H1 (cell line): ENCODE measurements at regions not wholly inside any gene's neighbourhood (a gene's known extent, or its start where the extent isn't known, plus 50 kb on each side); places are given as distances from the start of the nearest gene placed in this dataset.

Source experiments
- CTCF ChIA-PET: fragments of 300-600 bp; sonication (Branson Sonifier 250); formaldehyde crosslinking; loops from one replicate; lab custom pipeline; 2021; ENCODE audit not compliant: partially characterized antibody; lab: Charles Lee
- POLR2A ChIA-PET: fragments of 300-600 bp; sonication (Branson Sonifier 250); formaldehyde crosslinking; loops from one replicate; lab custom pipeline; 2021; ENCODE audit warnings: inconsistent platforms; ENCODE audit not compliant: partially characterized antibody; lab: Charles Lee
- DNase-seq, 2 experiments: peaks; one replicate each; pipeline versions ENCODE4 v3.0.0 to v3.0.0-alpha.2; 2010 to 2022; ENCODE audit warnings: low spot score in 2 of 2, low read depth in 1 of 2, mixed read lengths in 1 of 2
- FAIRE-seq: peaks from 2 replicates; lab custom pipeline; 2011; peaks lifted over from hg19 to GRCh38; lab: Jason Lieb, UNC
- H2AFZ ChIP-seq: 2 replicates; pipeline ENCODE4 v1.8.1; 2012; ENCODE audit warnings: low read length, inconsistent platforms
- H2AK5ac ChIP-seq: 2 replicates; pipeline ENCODE4 v1.6.1; 2013; ENCODE audit warnings: low read depth, low read length
- H2BK120ac ChIP-seq: replicated peaks from 2 replicates; pipeline ENCODE3; 2013; ENCODE audit warnings: low read depth, low read length, inconsistent platforms
- H2BK12ac ChIP-seq: 2 replicates; pipeline ENCODE4 v1.6.1; 2013; ENCODE audit warnings: low read depth, low read length
- H2BK15ac ChIP-seq: 2 replicates; pipeline ENCODE4 v1.6.1; 2013; ENCODE audit warnings: low read length
- H2BK20ac ChIP-seq: 2 replicates; pipeline ENCODE4 v1.6.1; 2013; ENCODE audit warnings: low read length
- H2BK5ac ChIP-seq: 2 replicates; pipeline ENCODE4 v1.6.1; 2013; ENCODE audit warnings: low read depth, low read length
- H3K14ac ChIP-seq: 2 replicates; pipeline ENCODE4 v1.6.1; 2013; ENCODE audit warnings: inconsistent platforms; ENCODE audit not compliant: insufficient read length
- H3K18ac ChIP-seq: 2 replicates; pipeline ENCODE4 v1.6.1; 2013; ENCODE audit warnings: low read length; ENCODE audit errors: extremely low read depth
- H3K23ac ChIP-seq: 2 replicates; pipeline ENCODE4 v1.6.1; 2013; ENCODE audit warnings: inconsistent platforms; ENCODE audit not compliant: insufficient read length
- H3K23me2 ChIP-seq: 2 replicates; pipeline ENCODE4 v1.6.1; 2013; ENCODE audit warnings: low read depth, low read length
- H3K27ac ChIP-seq: 2 replicates; pipeline ENCODE4 v1.6.1; 2011; ENCODE audit warnings: low read depth, low read length, inconsistent platforms
- H3K27me3 ChIP-seq, 4 experiments: replicated peaks in 1 of 4; 1 replicate in 1 of 4; 2 replicates in 3 of 4; pipeline versions ENCODE4 v1.6.1 to v1.8.1; 2011 to 2013; ENCODE audit warnings: low read length in 3 of 4, mild to moderate bottlenecking in 3 of 4, inconsistent platforms in 2 of 4, mixed read lengths in 2 of 4, moderate library complexity in 1 of 4; ENCODE audit not compliant: control insufficient read depth in 3 of 4, insufficient read depth in 3 of 4; ENCODE audit errors: extremely low read depth in 1 of 4
- H3K36me3 ChIP-seq, 4 experiments: 2 replicates each; pipeline versions ENCODE4 v1.6.1 to v1.8.1; 2011 to 2013; ENCODE audit warnings: mild to moderate bottlenecking in 4 of 4, low read length in 3 of 4, moderate library complexity in 2 of 4, control low read depth in 1 of 4, inconsistent platforms in 1 of 4; ENCODE audit not compliant: insufficient read depth in 4 of 4, control insufficient read depth in 2 of 4
- H3K4ac ChIP-seq: replicated peaks from 2 replicates; pipeline ENCODE3; 2013; ENCODE audit warnings: low read length, low read depth, mixed read lengths, inconsistent platforms; ENCODE audit not compliant: insufficient read length
- H3K4me1 ChIP-seq, 4 experiments: replicated peaks in 1 of 4; 1 replicate in 1 of 4; 2 replicates in 3 of 4; pipeline versions ENCODE4 v1.6.1 to v1.8.1; 2011 to 2013; ENCODE audit warnings: low read length in 3 of 4, inconsistent platforms in 2 of 4, mixed read lengths in 1 of 4; ENCODE audit not compliant: insufficient read depth in 4 of 4, control insufficient read depth in 3 of 4
- H3K4me2 ChIP-seq, 2 experiments: 2 replicates each; pipeline versions ENCODE4 v1.6.1 to v1.8.1; 2011 to 2013; ENCODE audit warnings: low read depth in 2 of 2, low read length in 2 of 2, control low read depth in 1 of 2, inconsistent platforms in 1 of 2, mild to moderate bottlenecking in 1 of 2; ENCODE audit not compliant: insufficient read depth in 1 of 2
- H3K4me3 ChIP-seq, 4 experiments: fragments of 200-600, 300-600 bp in 1 of 4; sonication (generic), shearing (Covaris generic), sonication (Bioruptor Twin) in 1 of 4; 2 replicates each; pipeline versions ENCODE4 v1.5.1 to v1.8.1; 2011 to 2016; ENCODE audit warnings: low read length in 4 of 4, low read depth in 3 of 4, control low read depth in 2 of 4, inconsistent platforms in 2 of 4, mild to moderate bottlenecking in 2 of 4, mixed read lengths in 1 of 4, moderate library complexity in 1 of 4; ENCODE audit not compliant: insufficient read depth in 2 of 4; ENCODE audit errors: extremely low read depth in 1 of 4
- H3K56ac ChIP-seq: replicated peaks from 2 replicates; pipeline ENCODE3; 2013; ENCODE audit warnings: low read depth, mild to moderate bottlenecking, mixed read lengths, low read length, inconsistent platforms; ENCODE audit not compliant: insufficient read length
- H3K79me1 ChIP-seq: 2 replicates; pipeline ENCODE4 v1.6.1; 2013; ENCODE audit warnings: low read depth, low read length, control low read depth
- H3K79me2 ChIP-seq, 2 experiments: 2 replicates each; pipeline versions ENCODE4 v1.6.1 to v1.8.1; 2012 to 2013; ENCODE audit warnings: low read length in 2 of 2, mild to moderate bottlenecking in 2 of 2, inconsistent platforms in 1 of 2; ENCODE audit not compliant: insufficient read depth in 2 of 2, control insufficient read depth in 1 of 2
- H3K9ac ChIP-seq, 4 experiments: replicated peaks in 1 of 4; 1 replicate in 1 of 4; 2 replicates in 3 of 4; pipeline versions ENCODE4 v1.6.1 to v1.8.1; 2011 to 2013; ENCODE audit warnings: low read depth in 3 of 4, low read length in 3 of 4, control low read depth in 2 of 4, mild to moderate bottlenecking in 2 of 4, moderate library complexity in 2 of 4, inconsistent platforms in 1 of 4; ENCODE audit errors: extremely low read depth in 1 of 4
- H3K9me3 ChIP-seq, 2 experiments: 2 replicates each; pipeline versions ENCODE4 v1.6.1 to v1.8.1; 2012 to 2013; ENCODE audit warnings: mild to moderate bottlenecking in 2 of 2, moderate library complexity in 2 of 2, control low read depth in 1 of 2, inconsistent platforms in 1 of 2, low read depth in 1 of 2, low read length in 1 of 2, mixed read lengths in 1 of 2; ENCODE audit not compliant: insufficient read depth in 2 of 2
- H4K20me1 ChIP-seq, 2 experiments: replicated peaks in 1 of 2; 2 replicates each; pipeline versions ENCODE3 to v1.8.1; 2011 to 2013; ENCODE audit warnings: inconsistent platforms in 2 of 2, low read length in 2 of 2, mild to moderate bottlenecking in 1 of 2; ENCODE audit not compliant: insufficient read depth in 2 of 2, control insufficient read depth in 1 of 2
- H4K5ac ChIP-seq: 2 replicates; pipeline ENCODE4 v1.6.1; 2013; ENCODE audit warnings: low read length, low read depth, mixed read lengths, inconsistent platforms; ENCODE audit not compliant: insufficient read length
- H4K8ac ChIP-seq: 2 replicates; pipeline ENCODE4 v1.8.0; 2013; ENCODE audit warnings: mild to moderate bottlenecking, moderate library complexity, low read length, inconsistent platforms; ENCODE audit not compliant: insufficient read depth; ENCODE audit errors: extremely low read depth
- H4K91ac ChIP-seq: replicated peaks from 2 replicates; pipeline ENCODE3; 2013; ENCODE audit warnings: low read length, mixed read lengths, inconsistent platforms; ENCODE audit not compliant: insufficient read length
- CHD1 ChIP-seq: IDR thresholded peaks from 2 replicates; pipeline ENCODE4 v1.6.1; 2012; ENCODE audit warnings: low read depth, low read length, improper control_type of control experiment
- CHD2 ChIP-seq: IDR thresholded peaks from 2 replicates; pipeline ENCODE4 v1.6.1; 2012; ENCODE audit warnings: low read length, improper control_type of control experiment
- CREB1 ChIP-seq: IDR thresholded peaks from 2 replicates; pipeline ENCODE4 v1.6.1; 2012; ENCODE audit warnings: inconsistent platforms
- HDAC2 ChIP-seq, 2 experiments: fragments of 300-600 bp in 1 of 2; sonication (generic) in 1 of 2; IDR thresholded peaks; 2 replicates each; pipeline ENCODE4 v1.6.1; 2011 to 2012; ENCODE audit warnings: low read depth in 2 of 2, low read length in 2 of 2, mild to moderate bottlenecking in 2 of 2, moderate library complexity in 2 of 2, borderline replicate concordance in 1 of 2, inconsistent platforms in 1 of 2
- HDAC6 ChIP-seq: IDR thresholded peaks from one replicate; pipeline ENCODE4 v1.7.1; 2012; ENCODE audit warnings: low read depth, mild to moderate bottlenecking, inconsistent platforms, low read length, moderate library complexity
- NANOG ChIP-seq: IDR thresholded peaks from 2 replicates; pipeline ENCODE4 v1.6.1; 2011; ENCODE audit warnings: low read length, low read depth, mild to moderate bottlenecking, inconsistent platforms; ENCODE audit not compliant: insufficient read depth, poor library complexity, severe bottlenecking
- PHF8 ChIP-seq: fragments of 200-600 bp; sonication (generic); conservative IDR thresholded peaks from 2 replicates; pipeline ENCODE4 v1.7.1; 2012; ENCODE audit warnings: low read depth, mild to moderate bottlenecking, inconsistent platforms, low read length, moderate library complexity
- POLR2A ChIP-seq, 2 experiments: IDR thresholded peaks; 1 replicate in 1 of 2; 2 replicates in 1 of 2; pipeline ENCODE4 v1.6.1; 2011; ENCODE audit warnings: low read depth in 2 of 2, low read length in 2 of 2, mild to moderate bottlenecking in 2 of 2; ENCODE audit errors: control extremely low read depth in 1 of 2
- RFX5 ChIP-seq: IDR thresholded peaks from 2 replicates; pipeline ENCODE4 v1.6.1; 2011; ENCODE audit warnings: low read depth, low read length, improper control_type of control experiment, borderline replicate concordance
- SP1 ChIP-seq: IDR thresholded peaks from 2 replicates; pipeline ENCODE4 v1.6.1; 2011; ENCODE audit warnings: low read depth, low read length
- SP2 ChIP-seq: IDR thresholded peaks from 2 replicates; pipeline ENCODE4 v1.6.1; 2012; ENCODE audit warnings: mild to moderate bottlenecking, low read length, inconsistent platforms
- TAF1 ChIP-seq: IDR thresholded peaks from 2 replicates; pipeline ENCODE4 v1.6.1; 2011; ENCODE audit warnings: mild to moderate bottlenecking, low read depth, low read length
- WGBS, 2 experiments: shearing (Covaris generic) in 1 of 2; methylation state at CpG; one replicate each; pipeline versions ENCODE4 v1.1.6 to v1.1.7; 2013 to 2015; ENCODE audit warnings: low lambda C conversion rate in 2 of 2, mixed read lengths in 2 of 2, inconsistent platforms in 1 of 2, low coverage in 1 of 2, missing lambda C conversion rate in 1 of 2; ENCODE audit not compliant: insufficient replicate concordance in 2 of 2, insufficient coverage in 1 of 2, insufficient read length in 1 of 2; ENCODE audit errors: extremely low coverage in 1 of 2, missing lambda C conversion rate in 1 of 2; 5-methylcytosine and 5-hydroxymethylcytosine counted together
- TF ChIP-seq, protein P1 (sequence below): IDR thresholded peaks from 2 replicates; pipeline ENCODE4 v1.6.1; 2012; ENCODE audit warnings: low read length, inconsistent platforms

DNA sequence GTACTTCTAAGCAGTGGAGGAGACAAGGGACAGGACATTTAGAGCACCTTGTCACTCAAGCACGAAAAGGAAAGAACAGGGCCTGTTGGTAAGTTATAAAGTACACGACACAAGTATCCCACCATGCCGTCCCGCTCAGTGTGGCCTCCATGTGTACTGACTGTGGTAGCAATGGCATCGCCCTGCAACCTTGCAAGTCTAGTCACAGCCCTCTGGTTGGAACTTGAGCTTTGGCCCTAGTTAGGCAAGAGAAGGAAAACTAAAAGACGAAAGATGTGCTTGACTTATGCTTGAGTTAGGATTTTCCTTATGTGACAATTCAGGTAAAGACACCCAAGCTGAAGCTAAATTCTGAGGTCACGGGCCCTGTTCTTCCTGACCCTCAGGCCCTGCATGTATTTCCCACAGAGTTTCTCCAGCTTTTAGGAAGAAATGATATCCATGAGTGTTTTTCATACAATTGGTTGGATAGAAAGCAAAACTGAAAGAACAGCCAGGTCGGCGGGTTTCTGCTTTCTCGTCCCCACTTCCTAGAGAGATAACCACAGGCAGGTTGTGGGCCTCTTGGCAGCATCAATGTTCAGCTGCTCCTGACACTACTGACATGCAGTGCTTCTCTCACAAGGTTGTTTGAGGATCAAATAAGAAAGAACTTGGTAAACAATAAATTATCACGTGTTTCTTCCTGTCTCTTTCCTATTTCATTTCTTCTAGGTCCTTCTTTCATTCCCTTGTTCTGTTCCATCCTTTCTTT, 216.2 kb downstream of the IRS2 start:
- no peak overlapping the region for H2BK15ac ChIP-seq
- POLR2A ChIA-PET, result no interaction called here
- no peaks in the 10 kb centered on the region for H3K27me3 ChIP-seq
- H2BK20ac ChIP-seq, result no peak overlapping the region
- no peak overlapping the region for H4K8ac ChIP-seq
- H3K79me1 ChIP-seq, result no peaks in the 10 kb centered on the region
- no peaks in the 10 kb centered on the region for H3K36me3 ChIP-seq
- no peak for FAIRE-seq
- H3K27ac ChIP-seq, result no peak overlapping the region
- H3K18ac ChIP-seq, result no peak overlapping the region
- no peak overlapping the region for H2AK5ac ChIP-seq
- no peak overlapping the region for H2BK12ac ChIP-seq
- H3K4me3 ChIP-seq, result no peak overlapping the region
- no peak overlapping the region for H3K23ac ChIP-seq
- H3K14ac ChIP-seq, result no peak overlapping the region
- DNase-seq, result no peak
- no peak overlapping the region for H2BK120ac ChIP-seq
- 91% methylated on average over 11 of the region's 11 CpGs; no CpG with 5 or more reads in 1 of the 2 experiments for WGBS, 2 experiments
- H3K79me2 ChIP-seq, result no peaks in the 10 kb centered on the region
- H4K91ac ChIP-seq, result no peak overlapping the region
- CTCF ChIA-PET, result interaction anchor here (1.0 kb wide), 1 partner anchor 609 kb away, joined by 3 read pairs; no protein-coding TSS in a partner anchor
- H4K20me1 ChIP-seq, result no peaks in the 10 kb centered on the region
- no peaks in the 10 kb centered on the region for H3K23me2 ChIP-seq
- H2AFZ ChIP-seq, result no peak overlapping the region
- H3K4me2 ChIP-seq, result no peak overlapping the region
- no peaks in the 10 kb centered on the region for H3K9me3 ChIP-seq
- H3K4ac ChIP-seq, result no peak overlapping the region
- H3K4me1 ChIP-seq, result no peaks in the 10 kb centered on the region
- H4K5ac ChIP-seq, result no peak overlapping the region
- H2BK5ac ChIP-seq, result no peak overlapping the region
- no peak overlapping the region for H3K56ac ChIP-seq
- H3K9ac ChIP-seq, result no peak overlapping the region
- no peak for TF ChIP-seq CREB1
- no peak for TF ChIP-seq POLR2A (IDR thresholded peaks at IDR 0.05; ENCODE audit: control extremely low read depth in 1 of 2, low read depth in 2 of 2, low read length in 2 of 2)
- no peak for TF ChIP-seq NANOG
- no peak for TF ChIP-seq RFX5
- no peak for TF ChIP-seq SP1
- TF ChIP-seq HDAC2 (IDR thresholded peaks at IDR 0.05; ENCODE audit: borderline replicate concordance in 1 of 2, low read depth in 2 of 2, low read length in 2 of 2), result no peak
- TF ChIP-seq HDAC6, result no peak
- TF ChIP-seq CHD1, result no peak
- no peak for TF ChIP-seq PHF8
- no peak for TF ChIP-seq SP2
- TF ChIP-seq CHD2, result no peak
- no peak for TF ChIP-seq TAF1
- TF ChIP-seq, protein P1, sequence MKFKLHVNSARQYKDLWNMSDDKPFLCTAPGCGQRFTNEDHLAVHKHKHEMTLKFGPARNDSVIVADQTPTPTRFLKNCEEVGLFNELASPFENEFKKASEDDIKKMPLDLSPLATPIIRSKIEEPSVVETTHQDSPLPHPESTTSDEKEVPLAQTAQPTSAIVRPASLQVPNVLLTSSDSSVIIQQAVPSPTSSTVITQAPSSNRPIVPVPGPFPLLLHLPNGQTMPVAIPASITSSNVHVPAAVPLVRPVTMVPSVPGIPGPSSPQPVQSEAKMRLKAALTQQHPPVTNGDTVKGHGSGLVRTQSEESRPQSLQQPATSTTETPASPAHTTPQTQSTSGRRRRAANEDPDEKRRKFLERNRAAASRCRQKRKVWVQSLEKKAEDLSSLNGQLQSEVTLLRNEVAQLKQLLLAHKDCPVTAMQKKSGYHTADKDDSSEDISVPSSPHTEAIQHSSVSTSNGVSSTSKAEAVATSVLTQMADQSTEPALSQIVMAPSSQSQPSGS, result no peak
